ENCODE measurements at regions not wholly inside any gene's neighbourhood (a gene's known extent, or its start where the extent isn't known, plus 50 kb on each side); places are given as distances from the start of the nearest gene placed in this dataset.
"Not testable (repeated sequence)": the region's sequence is repeated elsewhere in the genome, so short reads cannot be mapped to it uniquely, and the experiment has no call there.

GRCh38 chr7:152521420-152522337 lies 85.9 kb upstream of the KMT2C start:
- 48 to 74% (median 53%) methylated on average over 11 of the region's 11 CpGs for WGBS, 3 donors

DNA sequence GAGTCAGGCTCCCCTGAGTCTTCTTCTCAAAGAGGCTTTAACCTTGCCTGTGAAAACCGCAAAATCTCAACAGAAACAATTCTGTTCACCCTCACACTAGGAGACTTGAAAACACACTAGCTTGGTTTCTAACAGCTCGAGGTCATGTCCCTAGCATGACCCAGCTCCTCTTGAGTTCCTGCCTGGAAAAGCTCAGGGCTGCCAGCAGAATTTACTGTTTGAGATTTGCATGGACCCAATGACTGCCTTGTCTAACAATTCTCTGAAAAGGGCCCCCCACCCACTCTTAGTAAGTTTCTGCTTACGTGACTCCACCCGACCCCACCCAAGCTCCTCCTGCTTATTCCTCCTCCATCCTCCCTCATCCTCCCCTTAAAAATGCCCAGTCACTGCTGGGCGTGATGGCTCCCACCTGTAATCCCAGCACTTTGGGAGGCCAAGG lies 85.1 kb upstream of the KMT2C start:
- no peak overlapping the region for H3K27ac ChIP-seq
- no peak for DNase-seq
- H3K9me3 ChIP-seq, result peaks cover 5% of the 10 kb centered on the region
- peaks cover 6% of the 10 kb centered on the region for H3K4me1 ChIP-seq
- no peak overlapping the region for H3K4me3 ChIP-seq
- ATAC-seq, result no peak
- TF ChIP-seq, protein P1, sequence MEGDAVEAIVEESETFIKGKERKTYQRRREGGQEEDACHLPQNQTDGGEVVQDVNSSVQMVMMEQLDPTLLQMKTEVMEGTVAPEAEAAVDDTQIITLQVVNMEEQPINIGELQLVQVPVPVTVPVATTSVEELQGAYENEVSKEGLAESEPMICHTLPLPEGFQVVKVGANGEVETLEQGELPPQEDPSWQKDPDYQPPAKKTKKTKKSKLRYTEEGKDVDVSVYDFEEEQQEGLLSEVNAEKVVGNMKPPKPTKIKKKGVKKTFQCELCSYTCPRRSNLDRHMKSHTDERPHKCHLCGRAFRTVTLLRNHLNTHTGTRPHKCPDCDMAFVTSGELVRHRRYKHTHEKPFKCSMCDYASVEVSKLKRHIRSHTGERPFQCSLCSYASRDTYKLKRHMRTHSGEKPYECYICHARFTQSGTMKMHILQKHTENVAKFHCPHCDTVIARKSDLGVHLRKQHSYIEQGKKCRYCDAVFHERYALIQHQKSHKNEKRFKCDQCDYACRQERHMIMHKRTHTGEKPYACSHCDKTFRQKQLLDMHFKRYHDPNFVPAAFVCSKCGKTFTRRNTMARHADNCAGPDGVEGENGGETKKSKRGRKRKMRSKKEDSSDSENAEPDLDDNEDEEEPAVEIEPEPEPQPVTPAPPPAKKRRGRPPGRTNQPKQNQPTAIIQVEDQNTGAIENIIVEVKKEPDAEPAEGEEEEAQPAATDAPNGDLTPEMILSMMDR (IDR thresholded peaks at IDR 0.05), result no peak
- 69 to 73% (median 71%) methylated on average over 5 of the region's 5 CpGs for WGBS, 3 donors
- no peaks in the 10 kb centered on the region for H3K27me3 ChIP-seq (ENCODE audit: insufficient read depth in 3 of 3, low read length in 2 of 3)
- H3K36me3 ChIP-seq (ENCODE audit: insufficient read depth in 1 of 2, low read depth in 1 of 2), result no peaks in the 10 kb centered on the region
- intact Hi-C loops (cut with DNase I), result loop anchor here in 1 of 2 donors (5.0 kb wide), 1 partner anchor 59 kb away; no protein-coding TSS in a partner anchor

More at GRCh38 chr7:152521420-152522337, 85.9 kb upstream of the KMT2C start:
- H3K4me1 ChIP-seq, result peaks cover 6% of the 10 kb centered on the region
- no peaks in the 10 kb centered on the region for H3K36me3 ChIP-seq (ENCODE audit: insufficient read depth in 1 of 2, low read depth in 1 of 2)
- TF ChIP-seq, protein P1 (IDR thresholded peaks at IDR 0.05), result no peak
- H3K27me3 ChIP-seq (ENCODE audit: insufficient read depth in 3 of 3, low read length in 2 of 3), result no peaks in the 10 kb centered on the region
- H3K4me3 ChIP-seq, result no peak overlapping the region
- H3K9me3 ChIP-seq, result peaks cover 5% of the 10 kb centered on the region
- peak overlapping the region; percentile 47 for H3K27ac ChIP-seq
- ATAC-seq, result peak; percentile 33 to 65 (median 42)
- no peak for DNase-seq
- intact Hi-C loops (cut with DNase I), result loop anchor here in 1 of 2 donors (5.0 kb wide), 1 partner anchor 59 kb away; no protein-coding TSS in a partner anchor

GRCh38 chr7:152519290-152519689 lies 83.5 kb upstream of the KMT2C start:
- Histone ChIP-seq H3K4me3 (no peak overlapping the region), H3K36me3 (ENCODE audit: insufficient read depth in 1 of 2, low read depth in 1 of 2) (no peaks in the 10 kb centered on the region), H3K4me1 (peaks cover 6% of the 10 kb centered on the region), H3K27ac (no peak overlapping the region), H3K27me3 (ENCODE audit: insufficient read depth in 3 of 3, low read length in 2 of 3) (no peaks in the 10 kb centered on the region), H3K9me3 (peaks cover 5% of the 10 kb centered on the region)
- DNase-seq (no peak), ATAC-seq (no peak)
- intact Hi-C loops (cut with DNase I), result no loop called here
- WGBS, 3 donors, result 67 to 89% (median 69%) methylated on average over 4 of the region's 4 CpGs
- TF ChIP-seq, protein P1 (IDR thresholded peaks at IDR 0.05), result no peak

- Histone ChIP-seq H3K4me3 (no peak overlapping the region), H3K27me3 (ENCODE audit: insufficient read depth in 3 of 3, low read length in 2 of 3) (no peaks in the 10 kb centered on the region), H3K9me3 (peaks cover 5% of the 10 kb centered on the region), H3K4me1 (no peaks in the 10 kb centered on the region), H3K36me3 (ENCODE audit: insufficient read depth in 1 of 2, low read depth in 1 of 2) (no peaks in the 10 kb centered on the region), H3K27ac (no peak overlapping the region)
- WGBS, 3 donors, result 81 to 90% (median 90%) methylated on average over 9 of the region's 9 CpGs
- TF ChIP-seq, protein P1 (IDR thresholded peaks at IDR 0.05), result no peak
- ATAC-seq (no peak), DNase-seq (no peak)
- intact Hi-C loops (cut with DNase I), result no loop called here
These were observed 80.4 kb upstream of the KMT2C start for GRCh38 chr7:152516216-152516615.

DNA sequence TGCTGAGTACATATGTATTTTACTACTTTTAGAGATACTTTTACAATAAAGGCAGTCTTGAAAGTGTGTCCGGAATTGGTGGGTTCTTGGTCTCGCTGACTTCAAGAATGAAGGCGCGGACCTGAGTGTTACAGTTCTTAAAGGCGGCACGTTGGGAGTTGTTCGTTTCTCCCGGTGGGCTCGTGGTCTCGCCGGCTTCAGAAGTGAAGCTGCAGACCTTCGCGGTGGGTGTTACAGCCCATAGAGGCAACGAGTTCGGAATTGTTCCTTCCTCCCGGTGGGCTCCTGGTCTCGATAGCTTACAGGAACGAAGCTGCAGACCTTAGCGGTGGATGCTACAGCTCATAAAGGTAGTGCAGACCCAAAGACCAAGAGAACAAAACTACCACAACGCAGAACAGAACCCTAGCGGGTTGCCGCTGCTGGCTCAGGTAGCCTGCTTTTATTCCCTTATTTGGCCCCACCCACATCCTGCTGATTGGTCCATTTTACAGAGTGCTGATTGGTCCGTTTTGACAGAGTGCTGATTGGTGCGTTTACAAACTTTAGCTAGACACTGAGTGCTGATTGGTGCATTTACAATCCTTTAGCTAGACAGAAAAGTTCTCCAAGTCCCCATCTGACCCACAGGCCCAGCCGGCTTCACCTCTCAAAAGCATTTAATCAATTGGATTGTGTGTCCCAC lies 79.6 kb upstream of the KMT2C start:
- DNase-seq; H3K27ac ChIP-seq; H3K4me3 ChIP-seq; ATAC-seq; H3K4me1 ChIP-seq; intact Hi-C loops (cut with DNase I); H3K9me3 ChIP-seq; H3K36me3 ChIP-seq (ENCODE audit: insufficient read depth in 1 of 2, low read depth in 1 of 2); H3K27me3 ChIP-seq (ENCODE audit: insufficient read depth in 3 of 3, low read length in 2 of 3): not testable (repeated sequence)
- WGBS, 3 donors, result 86 to 95% (median 87%) methylated on average over 25 of the region's 25 CpGs
